WI38 (cell line): ENCODE measurements at regions not wholly inside any gene's neighbourhood (a gene's known extent, or its start where the extent isn't known, plus 50 kb on each side); places are given as distances from the start of the nearest gene placed in this dataset.

ENCODE experiments used
- H3K4me3 ChIP-seq: 2 replicates; pipeline ENCODE4 v1.5.1; 2011; ENCODE audit warnings: low read depth, mild to moderate bottlenecking, control low read depth, low read length
- CTCF ChIP-seq: IDR thresholded peaks from 2 replicates; pipeline ENCODE4 v1.5.1; 2012; ENCODE audit warnings: low read depth, mild to moderate bottlenecking, control low read depth, low read length

- no peak for TF ChIP-seq CTCF
- H3K4me3 ChIP-seq, result no peak overlapping the region
Measured at GRCh38 chr20:40760399-40760798, 71.4 kb upstream of the MAFB start.

- TF ChIP-seq CTCF, result no peak
- H3K4me3 ChIP-seq, result no peak overlapping the region
Measured at GRCh38 chr20:40763646-40764295, 74.7 kb upstream of the MAFB start.

- no peak overlapping the region for H3K4me3 ChIP-seq
- TF ChIP-seq CTCF, result no peak
Measured at GRCh38 chr20:40765814-40766480, 76.9 kb upstream of the MAFB start.

DNA sequence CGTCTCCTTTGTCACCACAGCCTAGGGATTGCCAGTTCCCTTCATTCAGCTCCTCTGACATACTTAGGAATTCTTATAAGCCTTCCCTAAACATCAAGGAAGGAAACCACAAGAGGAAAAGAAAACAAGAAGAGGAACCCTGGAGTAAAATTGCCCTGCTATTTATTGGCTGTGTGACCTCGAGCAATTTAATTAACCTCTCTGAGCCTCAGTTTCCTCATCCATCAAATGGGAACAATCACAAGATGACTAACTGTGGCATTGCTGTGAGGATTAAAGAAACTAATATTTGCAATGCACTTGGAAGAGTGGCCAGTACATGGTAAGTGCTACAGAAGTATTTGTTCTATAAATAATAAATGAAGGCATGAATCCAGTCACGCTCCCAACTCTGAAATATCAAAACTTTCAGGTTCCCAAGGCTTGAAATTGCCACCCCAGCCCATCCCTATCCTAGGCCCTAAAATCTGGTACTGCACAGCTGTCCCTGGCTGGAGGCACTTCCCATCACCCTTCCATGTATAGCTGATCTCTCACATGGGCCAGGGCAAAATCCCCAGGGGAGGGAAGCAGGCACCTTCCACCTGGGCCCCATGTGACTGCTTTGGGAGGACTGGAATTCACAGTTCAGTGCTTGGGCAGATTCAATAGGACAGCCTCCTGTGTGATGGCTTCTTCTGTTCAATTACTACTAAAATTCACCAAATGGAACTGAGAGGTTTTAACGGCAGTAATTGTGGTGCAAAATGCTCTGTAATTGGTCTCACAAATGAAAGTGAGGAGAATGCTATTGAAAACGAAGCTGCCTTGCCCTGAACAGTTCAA, 78.0 kb upstream of the MAFB start:
- TF ChIP-seq CTCF, result no peak
- no peak overlapping the region for H3K4me3 ChIP-seq

- no peak for TF ChIP-seq CTCF
- no peak overlapping the region for H3K4me3 ChIP-seq
Measured at GRCh38 chr20:40767615-40767924, 78.5 kb upstream of the MAFB start.

DNA sequence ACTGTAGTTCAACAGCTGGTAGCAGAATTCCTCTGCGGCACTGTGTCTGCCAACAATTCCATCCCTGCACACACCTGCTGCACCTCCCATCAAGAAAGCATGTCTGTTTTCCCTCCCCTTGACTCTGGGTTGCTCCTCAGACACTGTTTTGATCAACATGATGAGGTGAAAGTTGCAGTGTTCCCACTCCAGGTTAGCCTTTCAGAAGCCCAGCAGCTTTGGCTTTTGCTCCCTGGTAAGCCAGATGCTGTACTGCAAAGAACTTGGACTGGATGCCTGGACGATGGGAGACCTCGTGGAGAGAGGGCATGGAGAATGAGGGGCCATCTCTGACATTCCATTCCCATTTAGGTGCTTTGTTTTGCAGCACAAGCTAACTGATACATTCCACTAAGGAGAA, 79.1 kb upstream of the MAFB start:
- TF ChIP-seq CTCF, result no peak
- H3K4me3 ChIP-seq, result no peak overlapping the region
